Right lobe of liver (tissue), 6 donors: ENCODE measurements at regions not wholly inside any gene's neighbourhood (a gene's known extent, or its start where the extent isn't known, plus 50 kb on each side); places are given as distances from the start of the nearest gene placed in this dataset.

Source experiments
- ATAC-seq, 4 donors: fragments of 200-7000 bp; cut with Tn5 transposase; one replicate each; pipeline ENCODE4 v1.9.1; 2020; ENCODE audit warnings: mild to moderate bottlenecking in 4 of 4, moderate library complexity in 4 of 4
- DNase-seq, 3 donors: peaks; one replicate each; pipeline ENCODE4 v3.0.0-alpha.2; 2020
- H3K27ac ChIP-seq, 3 donors: fragments of 200-600 bp; one replicate each; pipeline ENCODE4 v1.8.0; 2022
- H3K27me3 ChIP-seq, 2 donors: fragments of 200-600 bp; one replicate each; pipeline ENCODE4 v1.8.0; 2022
- H3K36me3 ChIP-seq, 4 donors: fragments of 200-600 bp; sonication (generic) in 1 of 4; one replicate each; pipeline versions ENCODE4 v1.5.1 to v1.8.0; 2017 to 2022; ENCODE audit warnings: control low read depth in 1 of 4
- H3K4me1 ChIP-seq, 4 donors: fragments of 200-600 bp; sonication (generic) in 1 of 4; one replicate each; pipeline versions ENCODE4 v1.5.1 to v1.8.0; 2017 to 2022; ENCODE audit warnings: control low read depth in 1 of 4
- H3K4me3 ChIP-seq, 3 donors: fragments of 200-600 bp; one replicate each; pipeline ENCODE4 v1.8.0; 2022
- H3K9me3 ChIP-seq, 4 donors: fragments of 200-600 bp; sonication (generic) in 1 of 4; one replicate each; pipeline versions ENCODE4 v1.5.1 to v1.8.0; 2017 to 2022; ENCODE audit warnings: control low read depth in 1 of 4
- CTCF ChIP-seq, 4 donors: fragments of 200-600 bp in 3 of 4; fragments of 450-650 bp in 1 of 4; IDR thresholded peaks; one replicate each; pipeline versions ENCODE4 v1.5.1 to v1.8.0; 2016 to 2022; ENCODE audit warnings: antibody characterized with exemption in 4 of 4, mild to moderate bottlenecking in 2 of 4
- POLR2A ChIP-seq: fragments of 450-650 bp; IDR thresholded peaks from one replicate; pipeline ENCODE4 v1.6.1; 2017; ENCODE audit warnings: antibody characterized with exemption, mild to moderate bottlenecking
- WGBS: methylation state at CpG from one replicate; pipeline ENCODE4 v1.1.6; 2018; ENCODE audit warnings: low coverage, low lambda C conversion rate; ENCODE audit not compliant: insufficient coverage; ENCODE audit errors: missing lambda C conversion rate; 5-methylcytosine and 5-hydroxymethylcytosine counted together
- intact Hi-C, 2 donors: fragments of 100-400 bp; cut with DNase I; formaldehyde crosslinking; loops; one replicate each; pipeline versions ENCODE4 v1.11.2 to v1.14.1; 2022
- donor health status: DM: no; HTN: yes; CAD: no.
- donor health status: DM: no; HTN: no; CAD: no.
- donor health status: DM: no; HTN: no; CAD: no.
- donor health status: DM: no; HTN: yes; CAD: no.
- donor health status: DM: no; HTN: yes; CAD: no.

DNA sequence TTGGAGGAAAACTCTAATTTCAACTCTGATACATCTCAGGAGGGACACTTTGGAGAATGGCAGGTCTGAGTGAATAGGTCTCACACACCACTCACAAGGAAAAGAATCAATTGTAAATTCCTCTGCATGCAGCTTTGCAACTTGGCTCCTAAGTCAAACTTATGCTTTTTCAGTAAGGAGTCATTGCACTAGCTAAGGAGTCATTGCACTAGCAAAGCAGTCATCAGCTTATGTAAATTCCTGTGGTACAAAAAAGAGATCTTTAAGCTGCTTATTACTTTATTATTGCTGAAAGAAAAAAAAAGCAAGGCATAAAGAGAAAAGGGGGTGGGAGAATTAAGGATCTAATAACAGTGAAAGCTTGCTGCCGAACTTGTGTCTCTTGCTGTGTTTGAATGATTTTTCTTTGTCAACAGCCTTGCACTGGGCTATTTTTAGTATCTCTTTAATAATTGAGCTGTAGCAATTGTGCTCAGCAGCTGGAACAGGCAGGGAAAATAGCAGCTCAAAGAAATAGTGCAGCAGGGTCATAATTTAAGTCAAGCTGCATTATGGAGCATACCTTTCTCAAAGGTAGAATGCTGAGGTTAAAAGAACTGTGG lies 154.3 kb upstream of the ARPP21 start:
- DNase-seq: no peak
- no peaks in the 10 kb centered on the region for H3K27me3 ChIP-seq
- no peak for TF ChIP-seq POLR2A
- TF ChIP-seq CTCF (IDR thresholded peaks at IDR 0.05): no peak
- H3K27ac ChIP-seq: no peak overlapping the region
- no peaks in the 10 kb centered on the region for H3K36me3 ChIP-seq
- intact Hi-C loops: no loop called here
- H3K4me3 ChIP-seq: no peak overlapping the region
- 21% methylated on average over 1 of the region's 1 CpG for WGBS
- no peaks in the 10 kb centered on the region for H3K4me1 ChIP-seq
- H3K9me3 ChIP-seq: no peaks in the 10 kb centered on the region
- ATAC-seq: no peak

DNA sequence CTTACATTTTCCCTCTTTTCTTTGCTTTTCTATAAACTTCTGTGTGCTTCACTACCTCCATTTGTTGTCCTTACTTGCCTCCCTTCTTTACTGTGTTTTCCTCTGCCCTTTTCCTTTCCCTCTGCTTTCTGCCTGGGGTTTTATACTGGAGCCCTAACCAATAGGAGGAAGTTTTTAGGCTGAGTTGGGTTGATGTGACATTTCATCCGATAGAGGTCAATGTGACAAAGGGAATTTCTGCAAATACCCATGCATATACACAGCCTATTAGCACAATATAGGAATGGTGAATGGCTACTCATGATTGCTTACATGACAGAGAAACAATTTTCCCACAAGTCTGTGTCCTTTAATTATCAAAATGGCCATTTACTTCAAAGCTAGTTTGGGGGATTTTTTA lies 153.0 kb upstream of the ARPP21 start:
- peak in 3 of 4 donors; percentile 23 to 43 (median 28) for ATAC-seq
- TF ChIP-seq CTCF (IDR thresholded peaks at IDR 0.05) (peak in 1 of 4 donors; percentile 6), POLR2A (no peak)
- no peaks in the 10 kb centered on the region for H3K36me3 ChIP-seq
- no peak overlapping the region for H3K27ac ChIP-seq
- intact Hi-C loops: no loop called here
- H3K4me1 ChIP-seq: no peaks in the 10 kb centered on the region
- no peak for DNase-seq
- no peak overlapping the region for H3K4me3 ChIP-seq
- 24% methylated on average over 1 of the region's 1 CpG for WGBS
- H3K9me3 ChIP-seq: no peaks in the 10 kb centered on the region
- no peaks in the 10 kb centered on the region for H3K27me3 ChIP-seq

GRCh38 chr3:35487376-35487775 lies 151.9 kb upstream of the ARPP21 start:
- no peak overlapping the region for H3K27ac ChIP-seq
- no peaks in the 10 kb centered on the region for H3K36me3 ChIP-seq
- H3K27me3 ChIP-seq: no peaks in the 10 kb centered on the region
- TF ChIP-seq POLR2A (no peak), CTCF (IDR thresholded peaks at IDR 0.05) (no peak)
- DNase-seq: no peak
- no peak for ATAC-seq
- H3K4me1 ChIP-seq: no peaks in the 10 kb centered on the region
- no peak overlapping the region for H3K4me3 ChIP-seq
- intact Hi-C loops: no loop called here
- WGBS: 39% methylated on average over 1 of the region's 2 CpGs
- H3K9me3 ChIP-seq: no peaks in the 10 kb centered on the region

DNA sequence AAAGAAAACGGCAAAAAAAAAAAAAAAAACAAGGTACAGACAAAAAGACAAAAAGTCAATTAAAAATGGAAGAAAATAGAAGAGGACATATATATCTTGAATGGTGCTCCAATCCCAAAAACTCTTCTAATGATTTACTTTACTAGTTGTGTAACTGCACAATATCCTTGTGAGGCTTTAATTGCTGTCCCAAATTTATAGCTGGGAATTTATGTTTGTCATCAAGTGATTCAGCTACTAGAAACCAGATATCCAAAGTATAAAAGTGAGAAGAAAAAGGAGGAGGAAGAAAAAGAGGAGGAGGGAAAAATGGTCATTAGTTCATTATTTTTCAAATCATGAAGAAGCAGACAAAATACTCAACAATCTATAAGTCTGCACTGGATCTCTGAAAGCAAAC lies 150.8 kb upstream of the ARPP21 start:
- DNase-seq: no peak
- no peak for ATAC-seq
- no peak for TF ChIP-seq CTCF (IDR thresholded peaks at IDR 0.05)
- no peak for TF ChIP-seq POLR2A
- WGBS: 63% methylated on average over 1 of the region's 1 CpG
- no peak overlapping the region for H3K27ac ChIP-seq
- H3K9me3 ChIP-seq: no peaks in the 10 kb centered on the region
- intact Hi-C loops: no loop called here
- H3K27me3 ChIP-seq: no peaks in the 10 kb centered on the region
- no peak overlapping the region for H3K4me3 ChIP-seq
- H3K4me1 ChIP-seq: no peaks in the 10 kb centered on the region
- no peaks in the 10 kb centered on the region for H3K36me3 ChIP-seq

DNA sequence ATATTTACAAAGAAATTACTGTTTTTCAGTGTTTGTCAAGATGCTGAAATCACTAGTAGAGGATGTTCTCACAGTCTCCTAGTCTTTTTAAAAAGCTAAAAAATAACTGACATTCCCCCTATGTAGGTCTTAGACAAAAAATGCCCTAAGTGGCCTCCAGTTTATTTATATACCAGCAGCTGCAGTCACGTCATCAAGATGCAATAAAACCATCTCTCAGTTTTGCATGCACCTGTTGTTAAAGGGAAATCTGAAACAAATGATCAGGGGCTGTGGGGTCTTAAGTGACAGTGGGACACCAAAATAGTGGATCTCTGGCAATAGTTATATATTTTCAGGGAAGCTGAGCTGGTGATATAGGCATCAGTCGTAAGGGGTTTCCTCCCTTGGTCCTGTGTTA lies 146.5 kb upstream of the ARPP21 start:
- DNase-seq (no peak), ATAC-seq (no peak)
- intact Hi-C loops: no loop called here
- Histone ChIP-seq H3K27me3 (no peaks in the 10 kb centered on the region), H3K27ac (no peak overlapping the region), H3K36me3 (no peaks in the 10 kb centered on the region), H3K4me3 (no peak overlapping the region), H3K9me3 (no peaks in the 10 kb centered on the region), H3K4me1 (no peaks in the 10 kb centered on the region)
- 77% methylated on average over 2 of the region's 2 CpGs for WGBS
- TF ChIP-seq CTCF (IDR thresholded peaks at IDR 0.05) (no peak), POLR2A (no peak)
